Tongue (tissue), 1 donor: ENCODE measurements at regions not wholly inside any gene's neighbourhood (a gene's known extent, or its start where the extent isn't known, plus 50 kb on each side); places are given as distances from the start of the nearest gene placed in this dataset.
"Not testable (repeated sequence)": the region's sequence is repeated elsewhere in the genome, so short reads cannot be mapped to it uniquely, and the experiment has no call there.

Experiments
- DNase-seq: peaks from one replicate; pipeline ENCODE4 v3.0.0-alpha.2; 2015

DNA sequence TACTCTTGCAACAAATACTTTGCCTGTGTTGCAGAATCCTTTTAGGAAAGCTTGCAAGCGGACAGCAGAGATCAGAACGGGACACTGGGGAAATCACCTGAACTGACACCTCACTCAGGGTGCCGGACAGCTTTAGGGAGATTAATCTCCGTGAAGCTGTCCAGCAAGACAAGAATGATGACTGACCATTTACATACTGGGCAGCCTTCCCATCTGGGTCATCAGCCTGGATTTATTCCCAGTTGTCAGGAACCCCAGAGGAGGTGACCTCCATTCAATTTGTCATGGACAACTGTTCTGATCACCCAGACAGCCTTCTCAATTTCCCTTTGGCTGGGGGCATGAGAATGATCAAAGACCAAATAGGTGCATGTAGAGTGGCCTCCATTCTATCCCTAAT is 93.0 kb upstream of the EGFL6 start:
- DNase-seq = no peak

DNA sequence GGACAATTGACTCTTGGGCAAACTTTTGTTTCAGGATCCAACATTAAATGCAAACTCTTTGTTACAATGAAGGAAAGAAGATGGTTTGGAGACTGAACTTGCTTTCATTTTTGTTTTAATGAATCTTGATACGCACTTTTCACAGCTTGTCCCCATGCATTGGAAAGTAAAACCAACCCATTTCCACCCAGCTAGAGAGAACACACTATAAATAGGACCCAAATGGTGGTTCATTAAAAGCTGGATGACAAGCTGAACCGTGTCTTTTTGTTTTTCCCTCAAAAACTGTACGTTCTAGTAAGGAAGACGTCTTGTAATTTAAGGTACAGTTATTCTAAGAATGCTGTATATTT is 95.3 kb upstream of the EGFL6 start:
- no peak for DNase-seq

DNA sequence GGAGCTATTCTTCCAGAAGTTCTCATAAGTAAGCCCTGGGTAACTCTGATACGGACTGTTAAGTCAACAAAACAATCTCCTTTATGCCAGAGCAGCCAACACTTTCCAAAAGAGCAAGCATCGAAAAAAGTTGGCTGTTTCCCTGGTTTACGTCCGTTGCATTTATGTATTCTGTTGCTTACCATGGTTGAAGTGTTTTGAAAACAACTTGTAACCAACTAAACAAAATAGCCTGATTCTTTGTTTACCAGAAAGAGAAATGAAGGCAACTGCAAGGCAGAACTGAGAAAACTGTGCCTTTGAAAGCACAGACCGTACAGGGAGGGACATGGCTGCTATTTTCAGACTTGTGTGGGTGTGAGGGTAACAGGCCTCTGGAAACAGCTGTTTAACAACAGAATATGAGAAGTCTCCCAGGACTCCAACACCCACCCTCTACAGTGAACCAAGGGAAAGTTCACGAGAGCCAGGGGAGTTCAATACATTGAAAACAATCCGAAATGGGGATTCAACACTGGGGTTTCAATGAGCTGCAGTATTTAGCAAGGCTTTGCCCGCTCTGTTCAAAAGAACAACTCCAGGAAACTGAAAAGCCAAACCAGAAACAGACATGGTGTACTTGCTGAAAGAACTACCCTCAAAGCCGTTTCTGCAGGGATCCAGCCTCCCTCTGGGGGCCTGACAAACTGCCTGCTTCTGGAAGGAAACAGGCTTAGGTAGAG is 95.8 kb upstream of the EGFL6 start:
- peak; percentile 57 for DNase-seq

DNA sequence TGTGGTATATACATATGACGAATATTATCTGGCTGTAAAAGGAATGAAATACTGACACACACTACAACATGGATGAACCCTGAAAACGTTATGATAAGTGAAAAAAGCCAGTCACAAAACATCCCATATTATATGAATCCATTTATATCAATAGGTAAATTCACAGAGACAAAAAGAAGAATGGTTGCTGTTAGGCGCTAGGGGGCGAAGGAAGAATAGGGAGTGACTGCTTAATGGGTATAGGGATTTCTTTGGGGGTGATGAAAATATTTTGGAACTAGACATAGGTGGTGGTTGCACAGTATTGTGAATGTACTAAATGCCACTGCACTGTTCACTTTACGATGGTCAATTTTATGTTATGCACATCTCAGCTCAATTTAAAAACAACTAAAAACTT is 96.4 kb upstream of the EGFL6 start:
- DNase-seq = no peak

DNA sequence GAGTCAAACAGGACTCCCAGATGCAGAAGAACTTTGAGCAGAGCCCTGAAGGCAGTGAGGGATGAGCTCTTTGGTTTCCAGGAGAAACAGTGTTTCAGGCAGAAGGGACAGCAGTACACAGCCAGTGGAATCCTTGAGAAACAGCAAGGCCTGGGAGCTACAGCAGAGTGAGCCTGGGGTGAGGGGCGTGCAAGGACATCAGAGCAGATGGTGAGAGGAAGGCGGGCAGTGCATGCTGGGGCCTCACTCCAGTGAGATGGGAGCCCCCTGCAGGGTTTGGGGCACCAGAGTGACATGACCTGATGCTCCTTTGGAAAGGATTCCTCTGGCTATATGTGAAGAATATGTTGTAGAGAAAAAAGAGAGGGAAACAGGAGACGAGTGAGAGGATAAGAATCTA is 98.1 kb upstream of the EGFL6 start:
- DNase-seq = no peak

DNA sequence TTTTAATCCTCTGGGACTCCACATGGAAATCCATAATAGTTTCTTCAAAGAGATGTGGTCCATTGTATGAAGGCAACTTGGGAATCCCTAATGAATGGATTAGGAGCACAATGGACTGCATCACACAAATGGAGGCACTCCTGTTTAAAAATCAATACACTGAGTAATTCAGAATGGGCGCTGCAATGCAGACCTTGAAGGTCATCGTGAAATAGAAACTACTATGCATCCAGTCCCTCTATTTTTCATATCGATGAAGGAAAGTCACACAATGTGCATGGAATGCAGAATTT is 98.8 kb upstream of the EGFL6 start:
- no peak for DNase-seq

DNA sequence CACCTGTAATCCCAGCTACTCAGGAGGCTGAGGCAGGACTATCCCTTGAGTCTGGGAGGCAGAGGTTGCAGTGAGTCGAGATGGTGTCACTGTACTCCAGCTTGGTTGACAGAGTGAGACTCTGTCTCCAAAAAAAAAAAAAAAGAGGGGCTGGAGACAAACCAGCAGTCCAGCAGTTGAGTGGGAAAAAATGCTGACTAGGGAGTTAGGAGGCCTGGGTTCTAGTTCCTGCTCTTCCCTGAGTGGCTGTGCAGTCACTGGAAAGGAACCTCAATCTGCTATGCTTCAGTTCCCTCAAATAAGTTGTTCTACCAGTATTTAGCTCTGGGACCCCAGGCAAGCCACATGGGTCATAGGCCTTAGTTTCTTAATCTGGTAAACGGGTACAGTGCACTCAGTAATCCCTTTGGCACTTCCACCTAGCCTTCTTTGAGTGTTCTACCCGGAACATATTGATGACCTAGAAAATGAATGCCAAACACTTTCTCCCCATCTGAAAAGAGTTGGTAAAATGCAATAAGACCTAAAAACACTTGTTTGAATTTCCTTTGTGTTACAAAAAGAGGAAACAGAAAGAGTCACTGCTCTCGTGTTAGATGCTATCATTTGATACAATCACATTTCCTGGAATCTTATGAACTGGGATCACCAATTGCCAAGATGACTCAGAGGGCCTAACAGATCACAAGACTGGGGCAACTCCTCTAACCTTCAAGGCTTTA is 99.3 kb upstream of the EGFL6 start:
- no peak for DNase-seq

DNA sequence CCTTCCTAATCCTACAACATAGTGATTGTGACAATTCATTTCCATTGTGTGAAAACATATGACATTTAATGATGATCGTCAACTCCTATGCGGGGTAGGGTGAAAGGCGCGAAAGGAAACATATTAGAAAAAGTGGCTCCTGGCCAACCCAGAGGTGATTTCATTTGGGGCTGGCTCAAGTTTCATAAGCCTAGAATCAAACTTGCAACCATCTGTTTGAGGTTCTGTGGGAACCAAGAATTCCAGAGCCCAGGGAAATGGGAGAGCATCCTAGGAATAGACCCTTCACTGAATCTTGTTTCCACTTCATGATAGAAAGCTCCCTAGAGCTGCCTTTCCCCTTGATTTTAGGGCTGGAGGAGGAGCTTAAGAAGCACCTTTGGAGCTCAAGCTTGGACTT is 101.3 kb upstream of the EGFL6 start:
- no peak for DNase-seq

DNA sequence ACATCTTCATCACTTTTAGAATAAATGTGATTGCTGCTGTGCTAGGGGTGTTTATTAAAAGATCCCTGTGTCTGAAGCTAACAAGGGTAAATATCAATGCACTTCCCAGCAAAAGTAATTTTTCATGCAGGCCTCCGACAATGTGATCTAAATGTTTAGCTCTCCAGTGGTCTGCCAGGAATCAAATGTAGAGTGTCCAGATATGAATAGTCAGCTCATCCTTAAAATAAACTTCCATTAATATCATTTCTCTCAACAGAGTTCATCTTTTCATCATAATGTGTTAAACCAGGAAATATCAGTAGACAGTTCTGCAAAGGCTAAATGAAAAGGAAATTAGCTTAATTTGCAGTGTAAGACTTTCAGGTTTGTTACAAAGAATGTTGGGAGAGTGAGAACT is 102.2 kb upstream of the EGFL6 start:
- DNase-seq = no peak

DNA sequence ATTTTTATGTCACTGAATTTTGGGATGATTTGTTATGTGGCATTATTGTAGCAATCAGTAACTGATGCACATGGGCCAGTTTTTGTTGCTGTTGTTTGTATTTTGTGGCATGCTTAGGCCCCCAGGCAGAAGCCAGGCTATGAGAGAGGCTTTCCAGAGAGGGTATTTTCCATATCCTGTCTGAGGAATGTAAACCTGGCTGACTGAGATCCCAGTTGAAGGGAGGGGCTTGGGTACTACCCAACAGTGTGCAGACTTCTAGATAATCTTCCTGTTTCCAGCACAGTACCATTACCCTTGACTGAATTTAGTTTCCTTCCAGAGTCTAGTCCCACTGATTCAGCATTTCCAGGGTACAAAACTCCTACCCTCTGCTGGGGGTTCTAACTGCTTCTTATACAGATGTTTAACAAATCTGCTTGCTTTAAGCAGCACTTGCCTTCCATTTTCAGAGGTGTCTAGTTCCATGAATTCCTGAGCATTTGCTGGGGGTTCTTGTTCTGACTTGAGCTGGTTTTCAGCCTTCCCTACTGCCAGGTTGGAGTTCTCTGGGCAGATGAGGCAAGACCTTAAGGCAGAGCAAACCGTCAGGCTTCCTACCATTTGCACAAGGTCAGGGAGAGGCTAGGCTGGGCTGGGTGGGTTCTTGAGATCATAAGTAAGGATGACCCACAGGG is 104.7 kb upstream of the EGFL6 start:
- no peak for DNase-seq

DNA sequence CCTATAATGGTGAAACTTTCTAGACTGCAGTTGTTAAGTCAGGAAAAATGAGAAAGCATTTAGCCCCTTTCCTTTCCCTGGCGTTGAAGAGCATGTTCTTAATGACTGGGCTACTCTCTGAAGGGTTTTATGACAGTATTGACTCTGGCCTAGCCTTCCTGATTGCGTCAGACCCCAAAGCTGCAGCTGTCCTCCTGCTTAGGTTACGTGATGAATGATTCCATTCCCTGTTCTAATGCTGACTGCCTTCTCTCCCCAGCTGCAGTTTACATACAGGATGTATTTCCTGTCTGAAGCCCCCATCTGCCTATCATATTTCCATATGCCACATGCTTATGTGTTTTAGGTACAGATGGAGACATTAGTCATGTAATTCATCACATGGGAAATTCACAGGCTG is 105.8 kb upstream of the EGFL6 start:
- peak; percentile 93 for DNase-seq

DNA sequence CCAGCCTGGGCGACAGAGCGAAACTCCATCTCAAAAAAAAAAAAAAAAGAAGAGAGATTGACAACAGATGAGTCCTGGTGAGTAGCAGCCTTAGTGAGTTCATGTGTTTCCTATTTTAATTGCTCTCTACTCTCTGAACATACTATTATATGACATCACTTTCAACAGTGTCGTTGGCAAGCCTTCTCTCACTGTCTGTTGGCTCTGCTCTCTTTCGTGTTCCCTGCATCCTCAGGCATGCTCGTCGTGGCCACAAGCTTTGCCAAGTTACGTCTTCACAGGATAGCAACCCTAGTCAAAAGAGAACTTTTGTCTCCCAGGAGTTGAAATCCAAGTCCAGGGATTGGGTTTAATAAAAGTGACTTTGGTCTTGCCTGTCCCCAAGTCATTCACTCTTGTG is 117.1 kb upstream of the EGFL6 start:
- DNase-seq = peak; percentile 71

DNA sequence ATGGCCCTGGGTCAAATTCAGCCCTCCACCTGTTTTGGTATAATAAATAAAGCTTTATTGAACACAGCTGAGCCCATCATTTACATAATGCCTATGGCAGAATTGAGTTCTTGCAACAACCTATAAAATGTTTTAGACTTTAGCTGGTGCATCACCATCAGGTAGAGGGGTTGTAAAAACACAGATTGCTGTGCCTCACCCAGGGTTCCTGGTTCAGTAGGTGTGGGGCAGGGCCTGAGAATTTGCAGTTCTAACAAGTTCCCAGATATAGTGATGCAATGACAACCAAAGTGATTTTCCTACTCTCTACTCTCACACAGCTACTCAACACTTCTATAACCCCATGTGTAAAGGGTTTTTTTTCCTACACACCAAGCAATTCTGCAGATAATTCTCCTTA is 120.0 kb upstream of the EGFL6 start:
- DNase-seq = no peak

DNA sequence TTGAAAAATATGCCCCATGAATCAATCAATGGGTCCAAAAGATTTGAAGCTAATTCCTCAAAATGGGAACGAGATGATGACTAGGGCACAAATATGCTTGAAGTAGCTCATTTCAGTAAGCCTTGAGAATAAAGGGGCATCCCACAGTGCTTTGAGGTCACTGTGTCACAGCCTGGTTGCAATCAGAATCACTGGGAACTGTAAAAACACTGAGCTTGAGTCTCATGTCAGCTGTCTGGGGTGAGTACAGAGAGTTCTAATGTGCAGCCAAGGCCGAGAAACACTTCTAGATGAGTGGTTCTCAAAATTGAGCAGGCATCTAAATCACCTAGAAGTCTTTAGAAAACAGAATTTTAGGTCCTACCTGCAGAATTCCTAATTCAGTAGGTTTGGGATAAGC is 120.5 kb upstream of the EGFL6 start:
- DNase-seq = no peak

DNA sequence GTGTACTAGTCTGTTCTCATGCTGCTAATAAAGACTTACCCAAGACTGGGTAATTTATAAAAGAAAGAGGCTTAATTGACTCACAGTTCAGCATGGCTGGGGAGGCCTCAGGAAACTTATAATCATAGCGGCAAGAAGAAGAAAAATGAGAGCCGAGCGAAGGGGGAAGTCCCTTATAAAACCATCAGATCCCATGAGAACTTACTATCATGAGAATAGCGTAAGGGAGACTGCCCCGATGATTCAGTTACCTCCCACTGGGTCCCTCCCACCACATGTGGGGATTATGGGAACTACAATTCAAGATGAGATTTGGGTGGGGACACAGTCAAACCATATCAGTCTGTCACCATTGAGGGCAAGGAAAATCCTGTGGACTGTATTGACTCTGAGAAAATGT is 121.8 kb upstream of the ATXN3L start:
- DNase-seq = not testable (repeated sequence)

DNA sequence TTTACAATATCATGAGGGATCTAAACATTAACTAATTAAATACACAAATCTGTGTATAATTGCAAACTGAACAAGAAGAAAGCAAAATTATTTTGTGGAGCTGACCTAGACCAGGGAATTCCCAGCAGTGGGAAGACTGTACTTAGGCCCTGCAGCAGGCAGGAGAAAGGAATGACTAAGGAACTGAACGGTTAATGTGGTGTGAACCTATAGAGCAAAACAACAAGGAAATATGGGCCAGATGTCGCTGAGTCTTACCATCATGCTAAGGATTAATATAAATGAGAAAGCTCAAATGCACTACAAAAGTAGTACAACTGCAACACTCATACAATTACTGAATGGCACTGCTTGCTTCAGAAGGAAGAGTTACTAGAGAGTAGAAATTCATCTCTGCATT is 120.3 kb upstream of the ATXN3L start:
- DNase-seq = no peak

DNA sequence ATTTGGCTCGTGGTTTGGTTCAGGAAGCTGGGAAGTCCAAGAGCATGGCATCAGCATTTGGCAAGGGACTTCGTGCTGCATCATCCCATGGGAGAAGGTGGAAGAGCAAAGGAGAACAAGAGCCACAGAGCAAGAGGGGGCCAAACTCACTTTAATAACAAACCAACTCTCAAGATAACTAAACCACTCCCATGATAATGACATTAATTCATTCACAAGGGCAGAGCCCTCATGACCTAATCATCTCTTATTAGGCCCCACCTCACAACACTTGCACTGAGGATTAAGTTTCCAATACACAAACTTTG is 113.4 kb upstream of the ATXN3L start:
- DNase-seq = no peak

DNA sequence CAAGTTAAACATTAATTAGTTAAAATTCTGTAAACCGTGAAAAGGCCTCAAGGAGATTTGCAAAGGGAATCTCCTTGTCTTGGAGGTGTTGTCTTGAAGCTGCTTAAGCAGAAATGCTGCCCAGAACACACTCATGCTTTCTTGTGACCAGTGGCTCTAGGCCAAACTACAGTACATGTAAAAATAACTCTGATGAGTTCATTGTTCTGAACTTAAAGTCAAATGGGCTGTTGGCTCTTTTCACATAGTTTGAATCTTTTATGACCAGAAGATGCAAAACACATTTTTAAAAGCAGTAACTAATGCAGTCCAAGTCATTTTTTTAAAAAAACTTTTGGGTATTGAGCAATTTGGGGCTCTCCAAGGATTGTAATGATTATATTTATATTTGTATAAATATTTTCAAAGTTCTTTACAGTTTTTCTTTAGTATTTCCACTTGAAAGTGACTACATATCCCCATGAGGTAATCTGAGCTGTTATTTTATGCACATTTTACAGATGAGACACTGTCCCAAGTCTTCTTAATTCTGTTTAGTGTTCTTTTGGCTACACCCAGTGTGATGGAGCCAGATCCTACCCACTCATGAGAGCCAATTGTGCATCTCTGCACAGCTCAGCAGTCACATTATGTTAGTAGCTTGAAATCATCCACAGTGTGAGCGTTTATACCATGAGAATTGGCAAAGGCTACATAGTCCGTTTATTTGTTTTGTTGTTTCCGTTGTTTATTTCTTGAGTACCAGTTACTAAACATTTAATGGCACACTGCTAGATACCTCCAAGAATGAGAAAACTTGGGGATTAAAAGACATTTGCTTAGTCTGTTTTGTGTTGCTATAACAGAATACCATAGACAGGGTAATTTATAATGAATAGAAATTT is 112.8 kb upstream of the ATXN3L start:
- DNase-seq = peak; percentile 81

DNA sequence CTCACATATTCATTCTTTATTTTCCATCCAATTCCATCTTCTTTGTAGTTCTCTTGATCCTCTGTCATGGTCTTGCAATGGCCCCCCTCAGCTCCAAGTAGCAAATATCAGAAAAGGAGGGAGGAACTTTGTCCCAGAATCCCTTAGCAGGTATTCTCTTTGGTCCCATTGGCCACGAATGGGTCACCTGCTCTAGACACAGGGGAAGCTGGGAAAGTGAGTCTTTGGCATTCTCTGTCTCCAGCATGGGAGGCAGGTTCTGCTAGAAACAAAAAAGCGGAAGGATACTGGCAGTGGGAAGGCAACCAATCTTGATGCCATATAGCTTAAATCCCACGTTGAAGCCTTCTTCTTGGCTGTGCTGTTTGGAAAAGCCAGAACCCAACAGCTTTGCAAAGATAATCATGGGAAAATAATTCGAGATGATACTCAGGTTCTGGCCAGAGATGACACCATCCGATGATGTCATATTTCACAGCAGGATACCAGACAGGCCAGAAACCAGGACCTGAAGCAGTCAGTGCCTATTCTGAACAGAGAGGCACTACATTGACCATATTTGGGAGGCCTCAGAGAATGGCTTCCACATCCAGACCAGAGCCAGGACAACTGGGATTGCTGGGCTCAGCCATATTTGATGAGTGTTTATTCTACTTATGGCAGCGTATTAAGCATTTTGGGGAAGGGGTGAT is 110.4 kb upstream of the ATXN3L start:
- DNase-seq = no peak

DNA sequence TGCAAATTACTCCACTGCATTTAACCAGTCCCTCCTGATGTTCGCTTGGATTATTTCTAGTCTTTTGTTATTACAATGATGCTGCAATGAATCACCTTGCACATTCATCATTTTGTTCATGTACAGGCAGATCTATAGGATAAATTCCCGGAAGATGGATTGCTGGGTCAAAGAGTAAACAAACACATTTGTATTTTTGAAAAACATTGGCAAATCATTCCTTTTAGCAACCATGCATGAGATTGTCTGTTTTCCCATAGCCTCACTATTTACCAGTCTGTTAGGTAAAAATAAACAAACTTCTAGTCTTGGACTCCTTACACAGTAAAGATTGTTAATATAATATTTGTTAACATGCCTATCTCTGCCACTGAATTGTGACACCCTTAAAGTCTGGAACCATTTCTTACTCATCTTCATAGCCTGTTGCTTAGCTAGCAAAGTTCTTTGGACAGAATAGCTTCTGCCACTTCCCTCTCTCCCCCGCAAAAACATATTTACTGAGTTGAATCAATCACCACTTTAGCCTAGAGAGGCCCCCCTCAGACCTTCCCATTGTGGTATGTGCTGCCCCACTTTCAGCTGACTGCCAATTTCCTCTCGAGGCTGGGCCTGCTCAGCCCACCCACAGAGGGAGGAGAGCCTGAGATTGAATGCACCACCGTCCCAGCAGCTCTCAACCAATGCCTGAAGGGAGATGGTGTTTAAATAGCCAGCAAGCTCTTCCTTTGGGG is 108.4 kb upstream of the ATXN3L start:
- DNase-seq = no peak

DNA sequence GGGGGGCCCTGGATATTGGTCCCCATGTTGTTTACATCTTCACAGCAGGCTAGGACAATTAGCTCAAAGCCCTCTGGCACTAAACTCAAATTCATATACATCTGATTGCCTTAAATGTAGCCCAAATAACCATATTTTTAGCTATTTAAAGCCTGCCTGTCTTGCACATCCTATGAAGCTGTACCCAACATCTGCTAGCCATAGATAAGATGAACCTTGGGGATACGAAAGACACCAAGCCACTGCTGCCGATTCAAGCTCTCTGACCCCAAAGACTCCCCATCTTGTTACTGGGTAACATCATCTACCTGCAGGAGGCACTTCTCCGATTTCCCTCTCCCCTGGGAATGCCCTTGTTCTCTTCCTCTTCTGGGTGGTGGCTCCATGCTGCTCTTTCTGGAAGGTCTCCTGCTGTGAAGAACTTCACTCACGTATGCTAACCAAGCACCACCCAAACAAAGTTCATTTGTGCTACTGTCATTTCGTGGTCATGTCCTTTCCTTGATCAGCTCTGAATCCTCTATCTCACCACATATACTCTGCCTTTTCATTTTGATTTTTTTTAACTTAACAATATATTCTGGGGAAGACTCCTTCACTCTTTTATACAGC is 107.7 kb upstream of the ATXN3L start:
- DNase-seq = no peak
